ENCODE measurements at regions not wholly inside any gene's neighbourhood (a gene's known extent, or its start where the extent isn't known, plus 50 kb on each side); places are given as distances from the start of the nearest gene placed in this dataset.
"Not testable (repeated sequence)": the region's sequence is repeated elsewhere in the genome, so short reads cannot be mapped to it uniquely, and the experiment has no call there.

DNA sequence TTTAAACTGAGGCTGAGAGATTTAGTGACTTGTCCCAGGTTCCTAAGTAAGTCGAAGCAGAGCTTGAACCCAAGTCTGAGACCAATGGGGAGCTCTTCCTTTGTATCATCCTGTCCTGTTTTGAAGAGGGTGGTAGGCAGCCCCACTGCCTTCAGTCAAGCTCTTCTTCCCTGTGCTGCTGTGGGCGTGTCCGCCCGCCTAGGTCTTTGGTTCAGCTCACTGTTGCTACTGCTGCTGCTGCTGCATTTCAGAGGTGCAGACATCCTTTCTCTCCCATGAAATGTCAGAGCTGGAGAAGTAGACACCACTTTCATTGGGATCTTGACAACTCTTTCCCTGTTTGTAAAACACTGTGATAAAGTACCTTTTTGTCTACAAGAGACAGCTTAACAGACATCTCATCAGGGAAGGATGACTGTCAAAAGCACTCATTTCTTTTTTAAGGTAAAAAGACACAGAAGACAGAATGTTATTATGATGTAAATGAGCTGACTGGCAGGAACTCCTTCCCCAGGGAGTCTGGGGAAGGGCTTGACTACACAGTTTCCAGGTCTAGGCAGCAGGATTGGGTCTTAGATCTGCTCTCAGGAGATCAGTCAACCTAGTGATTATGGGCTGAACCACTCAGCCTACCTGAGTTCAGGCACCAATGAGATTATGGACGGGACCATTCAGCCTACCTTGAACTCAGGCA, 91.7 kb upstream of the TRIB2 start:
- CTCF ChIA-PET, result no interaction called here
- ATAC-seq (no peak), DNase-seq (ENCODE audit: low read depth, low spot score) (no peak)
- Histone ChIP-seq H3K36me3 (ENCODE audit: control insufficient read depth, insufficient read depth, low read length) (no peaks in the 10 kb centered on the region), H3K27me3 (ENCODE audit: control insufficient read depth, insufficient read depth, low read length) (no peaks in the 10 kb centered on the region), H3K4me3 (ENCODE audit: low read depth in 2 of 2, low read length in 2 of 2) (no peak overlapping the region), H3K27ac (ENCODE audit: low read length) (no peak overlapping the region), H3K4me1 (ENCODE audit: control insufficient read depth, insufficient read depth, low read length) (no peaks in the 10 kb centered on the region), H3K9me3 (ENCODE audit: control insufficient read depth, insufficient read depth, low read depth, low read length) (no peaks in the 10 kb centered on the region)
- intact Hi-C loops (cut with micrococcal nuclease; ENCODE audit: unreplicated experiment), result no loop called here
- TF ChIP-seq POLR2AphosphoS5 (IDR thresholded peaks at IDR 0.05; ENCODE audit: low read depth, low read length), result no peak
- TF ChIP-seq, protein P1, sequence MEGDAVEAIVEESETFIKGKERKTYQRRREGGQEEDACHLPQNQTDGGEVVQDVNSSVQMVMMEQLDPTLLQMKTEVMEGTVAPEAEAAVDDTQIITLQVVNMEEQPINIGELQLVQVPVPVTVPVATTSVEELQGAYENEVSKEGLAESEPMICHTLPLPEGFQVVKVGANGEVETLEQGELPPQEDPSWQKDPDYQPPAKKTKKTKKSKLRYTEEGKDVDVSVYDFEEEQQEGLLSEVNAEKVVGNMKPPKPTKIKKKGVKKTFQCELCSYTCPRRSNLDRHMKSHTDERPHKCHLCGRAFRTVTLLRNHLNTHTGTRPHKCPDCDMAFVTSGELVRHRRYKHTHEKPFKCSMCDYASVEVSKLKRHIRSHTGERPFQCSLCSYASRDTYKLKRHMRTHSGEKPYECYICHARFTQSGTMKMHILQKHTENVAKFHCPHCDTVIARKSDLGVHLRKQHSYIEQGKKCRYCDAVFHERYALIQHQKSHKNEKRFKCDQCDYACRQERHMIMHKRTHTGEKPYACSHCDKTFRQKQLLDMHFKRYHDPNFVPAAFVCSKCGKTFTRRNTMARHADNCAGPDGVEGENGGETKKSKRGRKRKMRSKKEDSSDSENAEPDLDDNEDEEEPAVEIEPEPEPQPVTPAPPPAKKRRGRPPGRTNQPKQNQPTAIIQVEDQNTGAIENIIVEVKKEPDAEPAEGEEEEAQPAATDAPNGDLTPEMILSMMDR (IDR thresholded peaks at IDR 0.05), result no peak
- no TSS peak for BruUV-seq (replicated peaks)
- in situ Hi-C loops (cut with HindIII; ENCODE audit: low pct_unique_long_range_greater_than_20kb, low sequenced_read_pairs), result no loop called here
- POLR2A ChIA-PET, result no interaction called here

DNA sequence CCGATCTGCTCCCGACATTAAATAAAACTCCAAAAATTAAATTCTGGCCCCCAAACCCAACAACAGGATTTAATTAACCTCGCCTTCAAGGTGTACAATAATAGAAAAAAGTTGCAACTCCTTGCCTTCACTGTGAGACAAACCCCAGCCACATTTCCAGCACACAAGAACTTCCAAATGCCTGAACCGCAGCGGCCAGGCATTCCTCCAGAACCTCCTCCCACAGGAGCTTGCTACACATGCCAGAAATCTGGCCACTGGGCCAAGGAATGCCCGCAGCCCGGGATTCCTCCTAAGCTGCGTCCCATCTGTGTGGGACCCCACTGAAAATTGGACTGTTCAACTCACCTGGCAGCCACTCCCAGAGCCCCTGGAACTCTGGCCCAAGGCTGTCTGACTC, 88.2 kb upstream of the TRIB2 start:
- ATAC-seq; CTCF ChIA-PET; H3K4me3 ChIP-seq (ENCODE audit: low read depth in 2 of 2, low read length in 2 of 2); H3K4me1 ChIP-seq (ENCODE audit: control insufficient read depth, insufficient read depth, low read length); H3K27me3 ChIP-seq (ENCODE audit: control insufficient read depth, insufficient read depth, low read length); H3K9me3 ChIP-seq (ENCODE audit: control insufficient read depth, insufficient read depth, low read depth, low read length); DNase-seq (ENCODE audit: low read depth, low spot score); BruUV-seq (replicated peaks); intact Hi-C loops (cut with micrococcal nuclease; ENCODE audit: unreplicated experiment); H3K27ac ChIP-seq (ENCODE audit: low read length); POLR2A ChIA-PET; H3K36me3 ChIP-seq (ENCODE audit: control insufficient read depth, insufficient read depth, low read length); in situ Hi-C loops (cut with HindIII; ENCODE audit: low pct_unique_long_range_greater_than_20kb, low sequenced_read_pairs): not testable (repeated sequence)

DNA sequence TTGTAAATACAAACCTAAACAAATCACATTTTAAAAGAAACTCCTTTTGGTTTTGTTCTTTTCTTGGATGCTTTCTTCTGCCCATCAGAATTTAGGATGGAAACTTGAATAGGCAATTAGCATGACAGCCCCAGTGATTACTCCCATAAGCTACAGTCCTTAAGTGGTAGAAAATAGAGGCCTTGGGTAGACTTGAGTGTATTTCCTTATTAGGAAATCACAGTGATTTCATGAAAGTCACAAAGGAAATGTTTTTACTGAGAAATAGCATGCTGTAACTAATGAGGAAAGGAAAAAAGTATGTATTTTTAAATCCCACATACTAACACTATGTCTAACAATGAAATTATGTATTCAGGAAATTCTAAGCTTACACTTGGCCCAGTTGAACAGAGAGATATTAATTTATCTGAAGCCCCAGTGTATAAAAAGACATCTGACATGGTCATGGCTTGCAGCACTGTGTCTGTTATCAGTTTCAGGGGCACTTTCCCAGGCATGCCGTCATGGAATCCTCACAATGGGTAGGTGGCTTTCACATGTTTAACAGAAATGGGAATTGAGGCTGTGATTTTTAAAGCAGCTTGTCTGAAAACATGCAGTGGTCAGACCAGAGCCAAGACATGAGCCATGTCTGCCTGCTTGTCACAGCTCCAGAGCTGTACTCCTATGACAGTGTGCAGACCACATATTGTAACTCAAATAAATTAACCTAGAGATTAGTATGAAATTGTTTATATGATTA, 79.7 kb upstream of the TRIB2 start:
- Histone ChIP-seq H3K27me3 (ENCODE audit: control insufficient read depth, insufficient read depth, low read length) (no peaks in the 10 kb centered on the region), H3K9me3 (ENCODE audit: control insufficient read depth, insufficient read depth, low read depth, low read length) (no peaks in the 10 kb centered on the region), H3K27ac (ENCODE audit: low read length) (no peak overlapping the region), H3K4me1 (ENCODE audit: control insufficient read depth, insufficient read depth, low read length) (no peaks in the 10 kb centered on the region), H3K4me3 (ENCODE audit: low read depth in 2 of 2, low read length in 2 of 2) (no peak overlapping the region), H3K36me3 (ENCODE audit: control insufficient read depth, insufficient read depth, low read length) (no peaks in the 10 kb centered on the region)
- POLR2A ChIA-PET, result no interaction called here
- TF ChIP-seq SIN3A (IDR thresholded peaks at IDR 0.05; ENCODE audit: borderline replicate concordance, insufficient read depth, low read depth, low read length), result no peak
- TF ChIP-seq, protein P1 (IDR thresholded peaks at IDR 0.05), result no peak
- TF ChIP-seq TCF7L2 (IDR thresholded peaks at IDR 0.05; ENCODE audit: low read depth, low read length), result no peak
- TF ChIP-seq, protein P2, sequence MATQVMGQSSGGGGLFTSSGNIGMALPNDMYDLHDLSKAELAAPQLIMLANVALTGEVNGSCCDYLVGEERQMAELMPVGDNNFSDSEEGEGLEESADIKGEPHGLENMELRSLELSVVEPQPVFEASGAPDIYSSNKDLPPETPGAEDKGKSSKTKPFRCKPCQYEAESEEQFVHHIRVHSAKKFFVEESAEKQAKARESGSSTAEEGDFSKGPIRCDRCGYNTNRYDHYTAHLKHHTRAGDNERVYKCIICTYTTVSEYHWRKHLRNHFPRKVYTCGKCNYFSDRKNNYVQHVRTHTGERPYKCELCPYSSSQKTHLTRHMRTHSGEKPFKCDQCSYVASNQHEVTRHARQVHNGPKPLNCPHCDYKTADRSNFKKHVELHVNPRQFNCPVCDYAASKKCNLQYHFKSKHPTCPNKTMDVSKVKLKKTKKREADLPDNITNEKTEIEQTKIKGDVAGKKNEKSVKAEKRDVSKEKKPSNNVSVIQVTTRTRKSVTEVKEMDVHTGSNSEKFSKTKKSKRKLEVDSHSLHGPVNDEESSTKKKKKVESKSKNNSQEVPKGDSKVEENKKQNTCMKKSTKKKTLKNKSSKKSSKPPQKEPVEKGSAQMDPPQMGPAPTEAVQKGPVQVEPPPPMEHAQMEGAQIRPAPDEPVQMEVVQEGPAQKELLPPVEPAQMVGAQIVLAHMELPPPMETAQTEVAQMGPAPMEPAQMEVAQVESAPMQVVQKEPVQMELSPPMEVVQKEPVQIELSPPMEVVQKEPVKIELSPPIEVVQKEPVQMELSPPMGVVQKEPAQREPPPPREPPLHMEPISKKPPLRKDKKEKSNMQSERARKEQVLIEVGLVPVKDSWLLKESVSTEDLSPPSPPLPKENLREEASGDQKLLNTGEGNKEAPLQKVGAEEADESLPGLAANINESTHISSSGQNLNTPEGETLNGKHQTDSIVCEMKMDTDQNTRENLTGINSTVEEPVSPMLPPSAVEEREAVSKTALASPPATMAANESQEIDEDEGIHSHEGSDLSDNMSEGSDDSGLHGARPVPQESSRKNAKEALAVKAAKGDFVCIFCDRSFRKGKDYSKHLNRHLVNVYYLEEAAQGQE (IDR thresholded peaks at IDR 0.05; ENCODE audit: insufficient read depth in 1 of 2, low read depth in 2 of 2, low read length in 1 of 2), result no peak
- TF ChIP-seq POLR2AphosphoS5 (IDR thresholded peaks at IDR 0.05; ENCODE audit: low read depth, low read length), result no peak
- no peak for ATAC-seq
- intact Hi-C loops (cut with micrococcal nuclease; ENCODE audit: unreplicated experiment) (no loop called here), in situ Hi-C loops (cut with HindIII; ENCODE audit: low pct_unique_long_range_greater_than_20kb, low sequenced_read_pairs) (no loop called here)
- no TSS peak for BruUV-seq (replicated peaks)
- DNase-seq (ENCODE audit: low read depth, low spot score), result no peak
- CTCF ChIA-PET, result interaction anchor here (0.6 kb wide), 1 partner anchor 372 kb away, joined by 3 read pairs; no protein-coding TSS in a partner anchor

Measured in Panc1 (cell line).